DMS79 treated with DMSO at 0.1 percent for 48 hours (cell line): ENCODE measurements at regions not wholly inside any gene's neighbourhood (a gene's known extent, or its start where the extent isn't known, plus 50 kb on each side); places are given as distances from the start of the nearest gene placed in this dataset.

ENCODE experiments used
- DNase-seq: peaks from one replicate; lab custom pipeline; 2025; lab: John Stamatoyannopoulos, UW

- DNase-seq, result no peak
These were observed 273.7 kb upstream of the PKDCC start for GRCh38 chr2:41774011-41774605.

- DNase-seq, result no peak
These were observed 272.3 kb upstream of the PKDCC start for GRCh38 chr2:41775366-41776025.

GRCh38 chr2:41779888-41780287, 267.9 kb upstream of the PKDCC start:
- DNase-seq, result no peak

DNA sequence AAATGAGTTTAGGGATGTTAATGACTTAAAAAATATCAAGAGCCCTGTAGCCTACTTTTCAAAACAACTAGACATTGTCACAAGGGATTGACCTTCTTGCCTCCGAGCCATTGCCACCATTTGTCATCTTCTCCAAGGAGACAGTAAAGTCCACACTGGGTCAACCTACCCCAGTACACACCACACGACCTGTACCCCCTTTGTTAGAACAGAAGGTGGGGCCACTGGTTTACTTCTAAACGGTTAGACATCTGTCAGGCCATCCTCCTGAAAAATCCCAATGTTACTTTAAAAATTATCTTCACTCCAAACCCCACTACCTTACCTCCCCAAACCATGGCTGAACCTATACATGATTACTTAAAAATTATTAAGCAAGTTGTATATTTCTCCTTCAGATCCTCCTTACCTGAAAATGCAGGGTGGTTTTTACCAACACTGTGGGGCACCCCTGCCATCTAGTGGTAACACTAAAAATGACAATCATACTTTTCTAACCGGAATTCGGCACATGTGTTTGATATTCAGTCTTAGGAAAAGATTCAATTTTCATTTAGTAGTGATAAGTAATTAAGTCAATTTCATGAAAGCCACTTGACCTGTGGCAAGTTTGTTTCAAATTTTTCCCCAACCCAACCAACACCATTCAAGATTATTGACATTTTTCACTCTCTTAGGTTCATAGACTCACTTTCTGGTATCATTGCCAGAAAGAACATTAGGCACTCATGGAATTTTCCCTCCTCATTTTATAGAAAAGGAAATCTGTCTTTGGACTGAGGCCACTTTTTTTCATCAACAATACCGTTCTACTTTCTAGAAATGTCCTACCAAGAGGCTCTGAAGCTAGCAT, 265.3 kb upstream of the PKDCC start:
- peak; percentile 21 for DNase-seq

GRCh38 chr2:41784496-41784895, 263.3 kb upstream of the PKDCC start:
- DNase-seq, result no peak

- no peak for DNase-seq
These were observed 262.4 kb upstream of the PKDCC start for GRCh38 chr2:41785251-41786022.

GRCh38 chr2:41791523-41791922, 256.3 kb upstream of the PKDCC start:
- DNase-seq, result no peak

DNA sequence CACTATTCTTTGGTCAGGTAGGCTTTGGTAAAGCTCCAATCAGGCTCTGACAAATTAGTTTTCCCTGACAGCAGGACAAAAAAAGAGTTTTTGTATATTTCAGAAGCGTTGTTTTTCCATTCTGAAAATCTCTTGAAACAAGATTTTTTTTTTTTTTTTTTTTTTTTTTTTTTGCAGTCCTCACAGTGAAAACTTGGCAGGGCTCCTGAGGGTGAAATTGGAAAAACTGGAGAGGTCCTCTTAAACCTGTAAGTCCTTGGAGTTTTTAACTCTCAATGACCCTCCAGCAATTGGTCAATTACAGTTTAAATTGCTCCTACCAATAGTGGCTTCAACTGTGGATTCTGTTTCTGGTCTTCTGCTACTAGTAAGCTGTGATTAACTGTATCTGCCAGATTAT, 244.5 kb upstream of the PKDCC start:
- DNase-seq, result no peak

- DNase-seq, result no peak
These were observed 241.5 kb upstream of the PKDCC start for GRCh38 chr2:41806286-41806685.

DNA sequence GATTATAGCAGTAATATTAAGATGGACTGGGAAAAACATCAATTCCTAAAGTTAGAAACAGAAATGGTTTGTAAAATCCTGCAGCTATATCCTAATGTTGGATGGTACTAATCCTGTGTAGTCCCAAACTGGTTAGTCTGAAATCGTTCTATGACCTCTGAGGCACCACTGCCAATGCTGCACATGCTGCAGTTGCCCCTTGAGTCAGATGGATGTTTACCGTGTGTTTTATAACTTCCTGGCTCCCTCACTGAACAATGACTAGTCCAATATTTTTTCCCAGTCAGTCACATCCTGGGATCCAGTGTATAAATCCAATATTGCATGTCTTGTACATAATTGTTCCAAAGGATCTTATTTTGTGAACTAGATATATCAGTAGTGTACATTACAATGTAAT, 226.7 kb upstream of the PKDCC start:
- DNase-seq, result no peak

DNA sequence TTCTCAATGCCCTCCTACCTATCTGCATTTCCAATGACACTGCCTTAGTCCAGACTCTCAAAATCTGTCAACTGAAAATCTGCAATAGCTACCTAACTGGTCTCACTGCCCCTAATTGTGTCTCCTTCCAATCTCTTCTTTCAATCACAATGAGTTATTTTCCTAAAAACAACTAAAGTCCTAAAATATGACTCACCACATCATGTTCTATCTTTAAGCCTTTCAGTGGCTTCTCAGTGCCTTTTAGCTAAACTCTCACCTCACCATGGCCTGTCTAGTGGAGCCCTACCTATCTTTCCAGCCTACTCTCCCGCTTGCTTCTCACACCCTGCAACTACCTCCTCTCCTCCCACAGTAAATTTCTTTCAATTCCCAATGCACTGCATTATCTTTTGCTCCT, 220.9 kb upstream of the PKDCC start:
- no peak for DNase-seq

DNA sequence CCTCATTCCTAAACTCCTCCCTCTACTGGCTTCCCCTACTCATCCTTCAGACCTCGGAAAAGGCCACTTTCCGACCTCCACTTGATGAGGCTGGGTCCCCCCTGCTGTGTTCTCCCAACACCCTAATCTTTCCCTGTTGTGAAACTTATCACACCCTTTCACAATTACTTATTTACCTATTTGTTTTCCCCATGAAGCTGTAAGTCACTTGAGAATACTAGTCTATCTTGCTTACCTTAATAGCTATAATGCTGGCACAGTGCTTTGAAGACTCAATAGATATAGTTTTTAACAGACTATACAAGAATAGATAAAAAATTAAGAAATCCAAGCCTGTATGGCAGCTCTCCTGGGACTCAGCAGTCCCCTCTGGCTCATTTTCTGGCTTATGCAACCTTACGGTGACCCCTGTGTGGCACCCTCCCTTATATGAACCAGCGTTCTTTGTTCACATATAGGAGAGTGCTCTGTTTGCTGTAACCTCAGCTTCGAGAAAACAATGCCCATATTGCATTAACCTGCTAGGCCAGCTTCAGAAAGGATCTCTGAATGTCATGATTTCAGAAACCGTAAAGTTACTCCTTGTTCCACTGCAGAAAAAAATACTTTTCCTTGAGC, 220.4 kb upstream of the PKDCC start:
- no peak for DNase-seq

DNA sequence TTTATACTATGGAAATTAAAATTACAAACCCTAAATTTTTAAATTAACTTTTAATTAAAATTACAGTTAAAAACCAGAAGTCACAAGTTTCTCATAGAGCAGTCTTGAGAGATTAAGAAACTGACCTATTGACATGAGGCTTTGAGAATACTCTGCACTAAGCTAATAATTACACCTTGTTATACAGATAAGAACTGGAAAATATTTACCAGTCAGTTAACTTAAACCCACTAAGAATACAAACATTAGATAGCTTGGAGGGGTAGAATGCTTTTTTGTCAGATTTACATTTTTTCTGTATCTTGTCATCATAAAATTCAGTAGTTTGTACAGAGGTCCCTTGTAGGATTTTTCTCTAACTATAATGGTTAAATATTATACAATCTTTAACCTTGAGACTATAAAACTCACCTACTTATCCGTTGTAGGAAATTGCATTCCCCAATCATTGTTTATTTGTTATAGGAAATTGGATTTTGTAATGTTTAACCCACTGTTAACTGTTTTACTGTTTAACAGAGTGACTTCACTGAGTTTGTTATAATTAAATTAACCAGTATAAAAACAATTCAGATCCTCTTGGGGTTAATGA, 219.7 kb upstream of the PKDCC start:
- DNase-seq, result no peak

DNA sequence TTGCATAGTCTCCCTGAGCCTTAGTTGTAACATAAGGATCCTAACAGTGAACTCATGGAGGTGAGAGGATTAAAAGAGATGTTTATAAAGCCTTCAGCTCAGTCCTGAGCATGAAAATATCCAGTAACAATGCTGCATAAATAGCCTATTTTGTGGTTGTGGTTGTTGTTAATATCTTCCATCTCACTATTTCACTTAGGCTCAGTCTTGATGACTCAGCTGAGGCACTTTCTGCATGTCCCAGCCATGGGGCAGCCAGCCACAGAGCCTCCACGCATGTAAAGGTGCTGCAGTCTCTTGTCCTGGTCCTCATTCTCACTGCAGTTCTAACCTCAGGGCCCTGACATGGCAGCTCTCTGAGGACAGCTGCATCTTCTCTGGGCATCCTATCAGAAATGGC, 218.8 kb upstream of the PKDCC start:
- no peak for DNase-seq

- no peak for DNase-seq
These were observed 217.2 kb upstream of the PKDCC start for GRCh38 chr2:41830600-41830999.

DNA sequence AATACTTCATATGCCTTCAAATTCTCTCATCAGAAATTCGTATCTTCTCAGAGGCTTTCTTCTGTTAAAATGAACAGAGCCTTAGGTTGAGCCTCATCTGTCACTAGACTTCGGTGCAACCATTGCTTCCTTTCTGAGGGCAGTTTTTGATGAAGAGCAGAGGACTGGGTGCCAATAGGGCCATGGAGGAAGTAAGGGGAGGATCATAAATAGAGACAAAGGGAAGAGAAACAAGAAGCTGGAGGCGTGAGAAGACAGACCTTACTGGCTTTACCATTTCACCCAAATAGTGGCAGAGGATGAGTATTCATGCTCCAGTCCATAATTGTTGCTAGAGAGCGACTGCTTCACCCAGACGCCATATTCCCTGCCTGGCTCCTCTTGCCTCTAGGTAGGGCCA, 215.6 kb upstream of the PKDCC start:
- no peak for DNase-seq

DNA sequence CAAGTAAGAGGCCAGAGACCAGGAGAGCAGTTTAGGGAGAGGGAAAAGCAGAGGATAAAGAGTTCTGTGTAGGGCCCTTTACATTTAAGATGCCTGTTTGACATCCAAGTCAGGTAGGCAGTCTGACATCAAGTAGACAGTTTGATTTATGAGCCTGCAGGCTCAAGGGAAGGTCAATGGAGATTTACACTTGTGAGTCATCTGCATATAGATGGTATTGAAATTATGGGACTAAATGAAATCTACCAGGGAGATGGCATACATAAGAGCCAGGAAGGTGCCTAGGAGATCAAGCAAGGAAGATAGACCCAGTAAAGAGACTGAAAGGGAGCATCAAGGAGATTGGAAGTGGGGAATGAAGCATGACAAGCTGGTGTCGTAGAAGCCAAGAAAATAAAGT, 212.4 kb upstream of the PKDCC start:
- no peak for DNase-seq

DNA sequence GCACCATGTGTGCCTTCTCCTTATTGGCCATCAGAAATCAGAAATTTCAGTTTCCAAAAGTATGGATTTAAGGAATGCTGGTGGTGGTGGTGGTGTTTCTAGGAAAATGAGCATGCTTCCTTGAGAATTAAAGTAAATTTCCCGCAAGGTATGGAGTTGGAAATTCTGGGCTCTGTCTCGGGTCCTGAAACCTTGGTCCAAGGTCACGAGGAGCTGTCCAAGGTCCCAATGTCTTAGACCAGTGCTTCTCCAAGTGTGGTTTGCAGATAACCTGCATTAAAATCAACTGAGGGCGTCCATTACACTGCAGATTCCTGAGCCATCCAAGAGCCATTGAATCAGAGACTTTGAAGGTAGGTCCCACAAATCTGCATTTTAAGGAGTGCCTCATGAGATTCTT, 210.9 kb upstream of the PKDCC start:
- no peak for DNase-seq

- DNase-seq, result no peak
These were observed 210.2 kb upstream of the PKDCC start for GRCh38 chr2:41837610-41838009.

DNA sequence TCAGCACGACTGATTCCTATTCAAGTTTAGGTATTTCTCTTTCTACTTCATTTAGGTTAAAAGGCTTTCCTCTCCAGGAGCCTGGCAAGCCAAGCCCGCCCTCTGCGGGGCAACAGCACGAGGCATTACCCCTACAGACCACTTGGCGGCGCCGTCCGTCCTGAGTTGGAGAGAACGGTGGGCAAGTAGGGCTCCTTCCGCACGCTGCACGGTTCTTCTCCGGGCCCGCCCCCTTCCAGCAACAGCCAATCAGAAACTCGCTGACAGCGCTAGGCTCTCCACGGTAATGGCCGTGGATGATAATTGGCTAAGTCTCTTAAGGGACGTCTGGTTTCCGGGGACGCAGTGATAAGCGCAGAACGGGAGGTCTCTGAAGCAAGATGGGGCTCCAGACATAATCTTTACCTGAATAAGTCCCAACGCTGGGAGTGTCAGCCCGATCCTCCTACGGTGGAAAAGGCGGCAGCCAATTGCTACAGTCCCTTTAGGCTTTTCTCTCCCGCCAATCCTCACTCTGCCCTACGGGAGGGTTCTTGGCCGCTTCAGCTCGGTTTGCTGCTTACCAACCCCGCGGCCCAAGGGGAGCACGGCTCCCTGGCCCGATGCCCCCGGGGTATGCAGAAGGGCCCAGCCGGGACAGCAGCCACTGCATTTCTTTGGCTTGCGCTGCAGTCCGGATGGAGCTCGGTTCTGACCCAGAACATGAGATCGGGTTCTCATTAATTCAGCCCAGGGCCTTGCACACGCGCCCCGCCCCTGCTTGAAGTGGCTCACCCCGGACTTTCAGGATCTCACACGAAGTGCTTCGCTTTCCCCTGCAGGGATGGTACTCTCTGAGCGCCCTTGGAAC, 206.9 kb upstream of the PKDCC start:
- peak; percentile 80 for DNase-seq

DNA sequence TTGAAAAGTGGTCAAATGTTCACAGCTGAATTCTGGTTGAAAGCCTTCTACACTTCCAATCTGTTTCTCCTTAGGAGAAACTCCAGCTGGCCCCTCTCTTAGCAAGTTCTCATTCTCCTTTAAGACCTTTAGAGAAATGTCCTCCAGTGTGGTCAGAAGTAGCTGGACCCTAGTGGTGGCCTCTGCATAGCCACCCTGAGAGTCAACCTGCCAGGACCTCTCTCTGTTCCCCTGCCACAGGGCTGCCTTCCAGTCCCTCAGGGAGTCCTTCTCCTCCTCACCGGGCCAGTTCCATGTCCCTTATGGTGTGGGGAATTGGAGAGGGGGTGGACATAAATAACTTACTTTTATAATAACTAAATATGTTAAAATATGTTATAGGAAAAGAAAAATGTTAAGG, 200.9 kb upstream of the PKDCC start:
- DNase-seq, result no peak
